ENCODE measurements at regions not wholly inside any gene's neighbourhood (a gene's known extent, or its start where the extent isn't known, plus 50 kb on each side); places are given as distances from the start of the nearest gene placed in this dataset.

GRCh38 chr14:26990946-26991345 is 393.1 kb upstream of the NOVA1 start:
- Histone ChIP-seq H3K4me3 (ENCODE audit: low read length) (no peak overlapping the region), H4K20me1 (ENCODE audit: control insufficient read depth, insufficient read depth, low read depth, low read length) (no peaks in the 10 kb centered on the region), H3K4me1 (ENCODE audit: control insufficient read depth, low read length) (no peaks in the 10 kb centered on the region), H3K27me3 (ENCODE audit: control insufficient read depth, low read length) (no peaks in the 10 kb centered on the region), H3K36me3 (ENCODE audit: control insufficient read depth, low read length) (no peaks in the 10 kb centered on the region), H3K27ac (ENCODE audit: low read depth, low read length) (no peak overlapping the region), H3F3A (ENCODE audit: control insufficient read depth, insufficient read depth) (no peaks in the 10 kb centered on the region), H3K9me3 (ENCODE audit: control insufficient read depth, insufficient read depth, low read length) (peaks cover 5% of the 10 kb centered on the region; the same call in 1 of the 2 replicates), H3K4me2 (ENCODE audit: low read length) (no peak overlapping the region), H3K9me2 (replicated peaks; ENCODE audit: control insufficient read depth, low read length) (no peaks in the 10 kb centered on the region), H3K79me2 (ENCODE audit: control insufficient read depth, low read length) (no peaks in the 10 kb centered on the region)
- no peak for TF ChIP-seq EZH2phosphoT487 (IDR thresholded peaks at IDR 0.05; ENCODE audit: borderline replicate concordance, low read length)
- TF ChIP-seq, protein P1, sequence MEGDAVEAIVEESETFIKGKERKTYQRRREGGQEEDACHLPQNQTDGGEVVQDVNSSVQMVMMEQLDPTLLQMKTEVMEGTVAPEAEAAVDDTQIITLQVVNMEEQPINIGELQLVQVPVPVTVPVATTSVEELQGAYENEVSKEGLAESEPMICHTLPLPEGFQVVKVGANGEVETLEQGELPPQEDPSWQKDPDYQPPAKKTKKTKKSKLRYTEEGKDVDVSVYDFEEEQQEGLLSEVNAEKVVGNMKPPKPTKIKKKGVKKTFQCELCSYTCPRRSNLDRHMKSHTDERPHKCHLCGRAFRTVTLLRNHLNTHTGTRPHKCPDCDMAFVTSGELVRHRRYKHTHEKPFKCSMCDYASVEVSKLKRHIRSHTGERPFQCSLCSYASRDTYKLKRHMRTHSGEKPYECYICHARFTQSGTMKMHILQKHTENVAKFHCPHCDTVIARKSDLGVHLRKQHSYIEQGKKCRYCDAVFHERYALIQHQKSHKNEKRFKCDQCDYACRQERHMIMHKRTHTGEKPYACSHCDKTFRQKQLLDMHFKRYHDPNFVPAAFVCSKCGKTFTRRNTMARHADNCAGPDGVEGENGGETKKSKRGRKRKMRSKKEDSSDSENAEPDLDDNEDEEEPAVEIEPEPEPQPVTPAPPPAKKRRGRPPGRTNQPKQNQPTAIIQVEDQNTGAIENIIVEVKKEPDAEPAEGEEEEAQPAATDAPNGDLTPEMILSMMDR (IDR thresholded peaks at IDR 0.05; ENCODE audit: low read depth, low read length, poor library complexity, severe bottlenecking): no peak

DNA sequence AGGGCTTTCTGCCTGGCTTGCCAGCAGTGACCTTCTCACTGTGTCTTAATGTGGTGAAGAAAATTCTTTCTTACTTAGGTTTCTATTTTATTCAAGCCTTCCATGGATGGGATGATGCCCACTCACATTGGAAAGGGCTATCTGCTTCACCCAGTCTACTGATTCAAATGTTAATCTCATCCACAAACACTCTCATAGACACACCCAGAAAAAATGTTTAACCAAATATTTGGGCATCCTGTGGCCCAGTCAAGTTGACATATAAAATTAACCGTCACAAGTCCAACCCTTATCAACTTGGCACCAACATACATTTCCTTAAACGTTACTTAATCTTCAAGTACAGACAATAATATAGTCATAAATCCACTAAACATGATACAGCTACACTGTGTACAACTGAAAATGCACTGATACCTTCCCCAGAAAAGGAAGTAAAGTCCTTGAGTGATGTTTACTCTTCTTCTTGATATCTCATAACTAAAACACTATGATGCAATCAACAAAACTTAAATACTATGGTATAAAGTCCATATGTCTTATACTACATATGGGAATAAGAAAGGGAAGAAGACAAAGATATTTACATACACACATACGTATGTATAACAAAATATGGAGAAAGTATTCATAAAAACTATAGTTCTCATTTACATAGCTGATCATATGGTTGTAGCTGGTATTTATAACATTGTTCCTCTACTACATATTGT is 394.7 kb upstream of the NOVA1 start:
- H3K79me2 ChIP-seq (ENCODE audit: control insufficient read depth, low read length): no peaks in the 10 kb centered on the region

DNA sequence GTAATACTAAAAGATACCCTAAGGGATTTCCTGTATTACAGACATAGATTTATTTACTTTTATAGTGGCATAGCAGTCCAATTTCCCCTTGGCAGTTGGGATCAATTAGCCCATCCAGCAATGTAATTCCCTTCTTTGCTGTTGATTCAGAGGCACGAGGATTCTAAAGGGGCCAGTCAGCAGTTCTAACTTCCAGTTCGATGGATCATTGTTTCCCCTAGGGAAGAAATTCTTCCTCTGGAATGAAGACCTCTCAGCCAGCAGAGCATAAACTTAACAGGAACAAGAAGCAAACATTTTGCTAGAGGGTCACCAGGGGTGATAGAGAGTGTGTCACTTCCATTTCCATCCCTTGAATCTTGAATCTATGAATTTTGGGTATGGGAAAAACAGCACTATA is 395.7 kb upstream of the NOVA1 start:
- Histone ChIP-seq H3K9me2 (replicated peaks; ENCODE audit: control insufficient read depth, low read length) (no peaks in the 10 kb centered on the region), H3K27me3 (ENCODE audit: control insufficient read depth, low read length) (no peaks in the 10 kb centered on the region), H3K36me3 (ENCODE audit: control insufficient read depth, low read length) (no peaks in the 10 kb centered on the region), H3K9me3 (ENCODE audit: control insufficient read depth, insufficient read depth, low read length) (peaks cover 5% of the 10 kb centered on the region; the same call in 1 of the 2 replicates), H3K79me2 (ENCODE audit: control insufficient read depth, low read length) (no peaks in the 10 kb centered on the region), H3K4me1 (ENCODE audit: control insufficient read depth, low read length) (no peaks in the 10 kb centered on the region), H3K4me3 (ENCODE audit: low read length) (no peak overlapping the region), H3F3A (ENCODE audit: control insufficient read depth, insufficient read depth) (no peaks in the 10 kb centered on the region), H4K20me1 (ENCODE audit: control insufficient read depth, insufficient read depth, low read depth, low read length) (no peaks in the 10 kb centered on the region), H3K4me2 (ENCODE audit: low read length) (no peak overlapping the region), H3K27ac (ENCODE audit: low read depth, low read length) (no peak overlapping the region)
- no peak for TF ChIP-seq EZH2phosphoT487 (IDR thresholded peaks at IDR 0.05; ENCODE audit: borderline replicate concordance, low read length)
- TF ChIP-seq, protein P1 (IDR thresholded peaks at IDR 0.05; ENCODE audit: low read depth, low read length, poor library complexity, severe bottlenecking): no peak

More for the DNA sequence above, 394.7 kb upstream of the NOVA1 start:
- Histone ChIP-seq H3K27me3 (ENCODE audit: control insufficient read depth, low read length) (no peaks in the 10 kb centered on the region), H3F3A (ENCODE audit: control insufficient read depth, insufficient read depth) (no peaks in the 10 kb centered on the region), H3K27ac (ENCODE audit: low read depth, low read length) (no peak overlapping the region), H3K4me3 (ENCODE audit: low read length) (no peak overlapping the region), H4K20me1 (ENCODE audit: control insufficient read depth, insufficient read depth, low read depth, low read length) (no peaks in the 10 kb centered on the region), H3K4me2 (ENCODE audit: low read length) (no peak overlapping the region), H3K4me1 (ENCODE audit: control insufficient read depth, low read length) (no peaks in the 10 kb centered on the region), H3K36me3 (ENCODE audit: control insufficient read depth, low read length) (no peaks in the 10 kb centered on the region), H3K9me3 (ENCODE audit: control insufficient read depth, insufficient read depth, low read length) (peaks cover 5% of the 10 kb centered on the region; the same call in 1 of the 2 replicates), H3K9me2 (replicated peaks; ENCODE audit: control insufficient read depth, low read length) (no peaks in the 10 kb centered on the region)
- no peak for TF ChIP-seq EZH2phosphoT487 (IDR thresholded peaks at IDR 0.05; ENCODE audit: borderline replicate concordance, low read length)
- TF ChIP-seq, protein P1 (IDR thresholded peaks at IDR 0.05; ENCODE audit: low read depth, low read length, poor library complexity, severe bottlenecking): no peak

Measured in DOHH2 (cell line).